GM13977 (cell line): ENCODE measurements at regions not wholly inside any gene's neighbourhood (a gene's known extent, or its start where the extent isn't known, plus 50 kb on each side); places are given as distances from the start of the nearest gene placed in this dataset.

Experiments used
- DNase-seq: peaks from one replicate; pipeline ENCODE4 v3.0.0; 2012; ENCODE audit warnings: low spot score
- in situ Hi-C: fragments of 300-500 bp; cut with MboI; formaldehyde crosslinking; loops from one replicate; pipeline ENCODE4 v1.12.0; 2022; ENCODE audit warnings: low sequenced_read_pairs, low pct_unique_long_range_greater_than_20kb, mixed read lengths, inconsistent platforms; ENCODE audit not compliant: unreplicated experiment
- TF ChIP-seq, protein P1 (sequence below): IDR thresholded peaks from 2 replicates; pipeline ENCODE4 v1.5.1; 2012; ENCODE audit warnings: mild to moderate bottlenecking, control low read depth; ENCODE audit not compliant: insufficient read depth; ENCODE audit errors: extremely low read depth, missing control alignments

DNA sequence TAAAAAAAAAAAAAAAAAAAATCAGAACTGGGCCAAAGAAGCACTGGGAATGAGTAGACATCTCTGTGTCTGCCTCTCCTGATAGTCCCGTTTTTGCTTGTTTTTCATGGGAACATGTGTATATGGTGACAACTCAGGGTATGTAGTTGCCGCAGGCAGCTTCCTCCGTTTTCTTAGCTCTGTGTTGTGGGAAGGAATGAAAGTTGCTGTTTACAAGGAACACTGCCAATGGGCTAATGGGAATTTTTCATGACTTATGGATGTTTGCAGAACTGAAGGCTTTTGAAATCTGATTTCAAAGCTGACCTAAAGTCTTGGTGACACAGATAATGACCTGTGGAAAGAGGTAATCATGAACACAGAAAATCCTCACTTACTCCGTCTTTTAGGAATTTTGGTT lies 146.4 kb upstream of the BTG1 start:
- DNase-seq, result no peak
- in situ Hi-C loops, result no loop called here
- TF ChIP-seq, protein P1, sequence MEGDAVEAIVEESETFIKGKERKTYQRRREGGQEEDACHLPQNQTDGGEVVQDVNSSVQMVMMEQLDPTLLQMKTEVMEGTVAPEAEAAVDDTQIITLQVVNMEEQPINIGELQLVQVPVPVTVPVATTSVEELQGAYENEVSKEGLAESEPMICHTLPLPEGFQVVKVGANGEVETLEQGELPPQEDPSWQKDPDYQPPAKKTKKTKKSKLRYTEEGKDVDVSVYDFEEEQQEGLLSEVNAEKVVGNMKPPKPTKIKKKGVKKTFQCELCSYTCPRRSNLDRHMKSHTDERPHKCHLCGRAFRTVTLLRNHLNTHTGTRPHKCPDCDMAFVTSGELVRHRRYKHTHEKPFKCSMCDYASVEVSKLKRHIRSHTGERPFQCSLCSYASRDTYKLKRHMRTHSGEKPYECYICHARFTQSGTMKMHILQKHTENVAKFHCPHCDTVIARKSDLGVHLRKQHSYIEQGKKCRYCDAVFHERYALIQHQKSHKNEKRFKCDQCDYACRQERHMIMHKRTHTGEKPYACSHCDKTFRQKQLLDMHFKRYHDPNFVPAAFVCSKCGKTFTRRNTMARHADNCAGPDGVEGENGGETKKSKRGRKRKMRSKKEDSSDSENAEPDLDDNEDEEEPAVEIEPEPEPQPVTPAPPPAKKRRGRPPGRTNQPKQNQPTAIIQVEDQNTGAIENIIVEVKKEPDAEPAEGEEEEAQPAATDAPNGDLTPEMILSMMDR, result no peak

DNA sequence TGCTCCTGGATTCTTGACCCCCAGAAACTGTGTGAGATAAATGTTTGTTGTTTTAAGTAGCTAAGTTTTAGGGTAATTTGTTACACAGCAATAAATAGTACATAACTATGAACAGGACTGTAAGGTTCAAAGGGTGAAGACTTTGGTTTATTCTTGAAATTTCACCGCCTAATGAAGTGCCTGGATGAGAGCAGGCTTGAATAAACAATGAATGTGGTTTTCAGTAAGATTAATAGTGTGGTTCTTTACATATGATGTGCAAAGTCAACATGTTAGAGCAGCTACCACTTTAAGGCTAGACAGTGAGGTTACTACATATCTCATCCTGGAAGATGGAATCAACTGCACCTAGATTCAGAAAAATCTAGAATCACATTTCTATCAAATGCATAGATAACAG lies 145.2 kb upstream of the BTG1 start:
- TF ChIP-seq, protein P1, result no peak
- no peak for DNase-seq
- in situ Hi-C loops, result no loop called here

DNA sequence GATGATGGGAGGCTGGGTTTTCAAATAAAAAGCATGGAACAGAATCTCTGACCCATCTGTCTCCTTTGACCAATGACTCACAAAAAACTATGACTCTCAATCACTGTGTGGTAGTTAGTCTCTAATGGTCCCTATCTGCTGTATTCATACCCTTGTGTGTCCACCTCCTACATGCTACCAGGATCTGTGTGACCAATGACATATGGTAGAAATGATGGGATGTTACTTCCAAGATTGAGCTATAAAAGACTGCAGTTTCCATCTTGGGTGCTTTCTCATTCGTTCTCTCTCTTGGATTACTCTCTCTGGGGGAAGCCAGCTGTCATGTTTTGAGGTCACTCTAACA lies 144.7 kb upstream of the BTG1 start:
- TF ChIP-seq, protein P1, result no peak
- DNase-seq, result no peak
- in situ Hi-C loops, result no loop called here

DNA sequence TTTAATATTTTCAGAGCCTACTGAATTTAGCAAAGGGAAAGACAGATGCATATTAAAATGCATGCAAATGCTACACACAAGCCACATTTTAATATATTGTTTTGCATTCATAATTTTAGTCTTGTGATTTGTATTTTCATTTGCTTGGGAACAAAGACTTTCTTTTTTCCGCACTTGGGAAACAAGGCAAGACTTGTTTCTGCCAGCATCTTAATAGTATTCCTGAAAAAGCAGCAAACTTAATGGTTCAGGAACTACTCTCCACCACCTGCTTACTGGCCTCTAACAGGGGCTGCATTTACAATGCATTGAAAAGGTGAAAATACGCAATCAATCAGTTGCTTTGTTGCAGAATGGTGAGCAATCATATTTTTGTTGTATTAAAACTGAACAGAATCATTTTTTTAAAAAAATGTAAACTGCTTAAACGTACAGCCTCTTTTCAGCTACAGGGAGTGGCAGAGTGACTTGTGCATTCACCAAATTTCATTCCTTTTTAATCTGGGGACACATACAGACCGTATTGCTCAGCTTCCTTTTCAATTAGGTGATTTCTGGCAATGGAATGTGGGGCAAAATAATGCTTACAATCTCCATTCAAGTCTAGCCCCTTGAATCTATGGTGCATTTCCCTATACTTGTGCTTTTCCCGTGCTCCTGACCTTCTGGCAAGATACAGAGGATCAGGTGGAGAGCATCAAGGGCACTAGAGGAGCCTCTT lies 144.1 kb upstream of the BTG1 start:
- TF ChIP-seq, protein P1, result no peak
- no peak for DNase-seq
- in situ Hi-C loops, result no loop called here

DNA sequence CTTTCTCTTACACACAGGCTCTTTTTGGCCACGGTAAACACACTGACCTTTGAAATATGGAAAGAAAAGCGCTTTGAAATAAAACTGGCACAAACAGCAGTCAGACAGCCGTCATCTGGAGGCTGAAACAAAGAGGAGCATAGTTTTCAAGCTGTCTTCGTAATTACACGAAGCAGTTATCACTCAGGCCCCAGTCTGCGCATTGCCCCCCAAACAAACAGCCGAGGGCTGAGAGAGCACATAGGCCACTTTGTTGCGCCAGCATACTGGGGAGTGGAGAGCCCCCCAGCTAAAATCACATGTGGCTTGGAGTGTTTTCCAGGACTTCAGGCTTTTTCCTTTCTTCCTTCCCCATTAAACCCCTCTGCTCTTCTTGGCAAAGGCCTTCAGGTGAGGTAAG lies 142.9 kb upstream of the BTG1 start:
- in situ Hi-C loops, result no loop called here
- DNase-seq, result no peak
- TF ChIP-seq, protein P1, result no peak

DNA sequence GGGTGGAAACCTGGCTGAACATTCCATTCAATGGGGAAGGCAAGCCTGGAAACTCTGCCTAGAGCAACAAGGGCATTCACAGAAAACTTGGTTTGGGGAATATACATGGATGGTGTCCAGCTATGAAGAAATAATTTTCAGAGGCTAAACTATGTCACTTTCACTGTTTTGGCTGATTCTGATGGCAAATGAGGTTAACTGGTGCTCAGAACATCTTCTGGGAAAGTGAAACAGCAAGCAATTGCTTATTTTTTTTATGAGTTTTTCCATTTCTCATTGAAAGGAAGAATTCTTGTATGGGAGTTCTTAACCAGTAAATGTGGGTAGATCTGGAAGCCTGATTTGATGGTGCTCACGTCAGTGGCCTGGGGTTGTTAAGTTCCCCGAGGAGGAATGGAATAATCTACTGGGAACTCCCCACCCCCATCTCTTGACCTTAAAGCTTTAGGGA lies 132.8 kb upstream of the BTG1 start:
- TF ChIP-seq, protein P1, result no peak
- in situ Hi-C loops, result no loop called here
- DNase-seq, result no peak
